SK-N-SH (cell line): ENCODE measurements at regions not wholly inside any gene's neighbourhood (a gene's known extent, or its start where the extent isn't known, plus 50 kb on each side); places are given as distances from the start of the nearest gene placed in this dataset.

Source experiments
- CTCF ChIA-PET: fragments of 300-600, 350-600 bp; formaldehyde crosslinking; extraction: SDS; loops from one replicate; lab custom pipeline; 2021; lab: Yijun Ruan, JAX
- POLR2A ChIA-PET: fragments of 350-600 bp; sonication (Branson Sonifier 250); formaldehyde crosslinking; extraction: SDS; loops from one replicate; lab custom pipeline; 2020; ENCODE audit warnings: antibody characterized with exemption, inconsistent platforms; lab: Yijun Ruan, JAX
- DNase-seq: peaks from one replicate; pipeline ENCODE4 v3.0.0; 2012
- H2AFZ ChIP-seq: fragments of 200-600 bp; sonication (generic); 2 replicates; pipeline ENCODE4 v1.8.1; 2016; ENCODE audit warnings: antibody characterized with exemption, mild to moderate bottlenecking, low read depth
- H3F3A ChIP-seq: fragments of 200-600 bp; sonication (generic); replicated peaks from 2 replicates; pipeline ENCODE3; 2016; ENCODE audit warnings: antibody characterized with exemption, mild to moderate bottlenecking; ENCODE audit not compliant: insufficient read depth
- H3K27ac ChIP-seq, 2 experiments: fragments of 200-500 bp in 1 of 2; fragments of 200-600 bp in 1 of 2; sonication (Bioruptor generic) in 1 of 2; sonication (generic), shearing (Covaris generic) in 1 of 2; 2 replicates each; pipeline versions ENCODE4 v1.5.1 to v1.6.1; 2014 to 2016; ENCODE audit warnings: low read depth in 2 of 2, inconsistent platforms in 1 of 2, low read length in 1 of 2, mild to moderate bottlenecking in 1 of 2, mixed read lengths in 1 of 2
- H3K27me3 ChIP-seq: fragments of 200-600 bp; sonication (generic), shearing (Covaris generic); 2 replicates; pipeline ENCODE4 v1.6.1; 2016; ENCODE audit warnings: mixed run types; ENCODE audit not compliant: insufficient read depth
- H3K36me3 ChIP-seq, 2 experiments: fragments of 200-500 bp in 1 of 2; fragments of 200-600 bp in 1 of 2; sonication (Bioruptor generic) in 1 of 2; sonication (generic) in 1 of 2; replicated peaks in 1 of 2; 2 replicates each; pipeline versions ENCODE3 to v1.5.1; 2014 to 2016; ENCODE audit warnings: low read length in 1 of 2, mild to moderate bottlenecking in 1 of 2; ENCODE audit not compliant: insufficient read depth in 2 of 2, control insufficient read depth in 1 of 2
- H3K4me1 ChIP-seq, 2 experiments: fragments of 200-500 bp in 1 of 2; fragments of 200-600 bp in 1 of 2; sonication (Bioruptor generic) in 1 of 2; sonication (generic), shearing (Covaris generic) in 1 of 2; 2 replicates each; pipeline versions ENCODE4 v1.5.1 to v1.6.1; 2014 to 2016; ENCODE audit warnings: low read depth in 1 of 2, low read length in 1 of 2, mixed run types in 1 of 2; ENCODE audit not compliant: insufficient read depth in 2 of 2, control insufficient read depth in 1 of 2
- H3K4me2 ChIP-seq: fragments of 200-600 bp; sonication (generic), shearing (Covaris generic); 2 replicates; pipeline ENCODE4 v1.6.1; 2017; ENCODE audit warnings: mixed run types
- H3K4me3 ChIP-seq, 2 experiments: fragments of 200-500 bp in 1 of 2; fragments of 200-600 bp in 1 of 2; sonication (Bioruptor generic) in 1 of 2; sonication (generic), shearing (Covaris generic) in 1 of 2; 2 replicates each; pipeline versions ENCODE4 v1.5.1 to v1.8.1; 2014 to 2016; ENCODE audit warnings: low read depth in 2 of 2, inconsistent platforms in 1 of 2, low read length in 1 of 2, mild to moderate bottlenecking in 1 of 2, mixed read lengths in 1 of 2, moderate library complexity in 1 of 2
- H3K79me2 ChIP-seq: fragments of 200-600 bp; sonication (generic); 2 replicates; pipeline ENCODE4 v1.8.1; 2017; ENCODE audit warnings: mild to moderate bottlenecking; ENCODE audit not compliant: insufficient read depth
- H3K9ac ChIP-seq: fragments of 200-600 bp; sonication (generic); 2 replicates; pipeline ENCODE4 v1.6.1; 2017; ENCODE audit warnings: mixed run types
- H3K9me2 ChIP-seq: fragments of 200-600 bp; sonication (generic); 2 replicates; pipeline ENCODE4 v1.6.1; 2017; ENCODE audit warnings: mixed run types
- H3K9me3 ChIP-seq: fragments of 200-600 bp; sonication (generic); 2 replicates; pipeline ENCODE4 v1.6.1; 2017; ENCODE audit warnings: mixed run types, mild to moderate bottlenecking, moderate library complexity
- H4K20me1 ChIP-seq: fragments of 200-600 bp; sonication (generic); 2 replicates; pipeline ENCODE4 v1.6.1; 2017; ENCODE audit warnings: mild to moderate bottlenecking, mixed run types; ENCODE audit not compliant: insufficient read depth
- EP300 ChIP-seq, 2 experiments: IDR thresholded peaks; 2 replicates each; pipeline versions ENCODE4 v1.4.0 to v1.6.1; 2012; ENCODE audit warnings: borderline replicate concordance in 1 of 2, low read depth in 1 of 2, low read length in 1 of 2
- FOXM1 ChIP-seq: IDR thresholded peaks from 2 replicates; pipeline ENCODE4 v1.4.0; 2012; ENCODE audit warnings: low read depth, mild to moderate bottlenecking
- GATA2 ChIP-seq: sonication (generic); formaldehyde crosslinking; IDR thresholded peaks from 2 replicates; pipeline ENCODE4 v1.5.0; 2020; ENCODE audit warnings: mild to moderate bottlenecking, missing genetic modification reagents
- JUND ChIP-seq: IDR thresholded peaks from 2 replicates; pipeline ENCODE4 v1.4.0; 2012
- MXI1 ChIP-seq: IDR thresholded peaks from 2 replicates; pipeline ENCODE4 v1.6.1; 2012; ENCODE audit warnings: mild to moderate bottlenecking, low read depth, low read length, improper control_type of control experiment
- NFIC ChIP-seq: IDR thresholded peaks from 2 replicates; pipeline ENCODE4 v1.4.0; 2012; ENCODE audit warnings: borderline replicate concordance
- POLR2AphosphoS5 ChIP-seq: IDR thresholded peaks from 2 replicates; pipeline ENCODE4 v1.6.1; 2012; ENCODE audit warnings: low read depth, low read length
- TCF12 ChIP-seq: IDR thresholded peaks from 2 replicates; pipeline ENCODE4 v1.4.0; 2012
- USF2 ChIP-seq: fragments of 150-350 bp; IDR thresholded peaks from 2 replicates; pipeline ENCODE4 v1.6.1; 2017; ENCODE audit warnings: antibody characterized with exemption, low read length, low read depth, borderline replicate concordance
- YY1 ChIP-seq: IDR thresholded peaks from 2 replicates; pipeline ENCODE4 v1.4.0; 2012; ENCODE audit warnings: low read depth, mild to moderate bottlenecking
- WGBS: methylation state at CpG from one replicate; pipeline ENCODE4 v1.1.6; 2017; ENCODE audit warnings: low lambda C conversion rate; 5-methylcytosine and 5-hydroxymethylcytosine counted together
- TF ChIP-seq, protein P1 (sequence below): IDR thresholded peaks from 2 replicates; pipeline ENCODE4 v1.4.0; 2012; ENCODE audit warnings: low read depth, borderline replicate concordance

DNA sequence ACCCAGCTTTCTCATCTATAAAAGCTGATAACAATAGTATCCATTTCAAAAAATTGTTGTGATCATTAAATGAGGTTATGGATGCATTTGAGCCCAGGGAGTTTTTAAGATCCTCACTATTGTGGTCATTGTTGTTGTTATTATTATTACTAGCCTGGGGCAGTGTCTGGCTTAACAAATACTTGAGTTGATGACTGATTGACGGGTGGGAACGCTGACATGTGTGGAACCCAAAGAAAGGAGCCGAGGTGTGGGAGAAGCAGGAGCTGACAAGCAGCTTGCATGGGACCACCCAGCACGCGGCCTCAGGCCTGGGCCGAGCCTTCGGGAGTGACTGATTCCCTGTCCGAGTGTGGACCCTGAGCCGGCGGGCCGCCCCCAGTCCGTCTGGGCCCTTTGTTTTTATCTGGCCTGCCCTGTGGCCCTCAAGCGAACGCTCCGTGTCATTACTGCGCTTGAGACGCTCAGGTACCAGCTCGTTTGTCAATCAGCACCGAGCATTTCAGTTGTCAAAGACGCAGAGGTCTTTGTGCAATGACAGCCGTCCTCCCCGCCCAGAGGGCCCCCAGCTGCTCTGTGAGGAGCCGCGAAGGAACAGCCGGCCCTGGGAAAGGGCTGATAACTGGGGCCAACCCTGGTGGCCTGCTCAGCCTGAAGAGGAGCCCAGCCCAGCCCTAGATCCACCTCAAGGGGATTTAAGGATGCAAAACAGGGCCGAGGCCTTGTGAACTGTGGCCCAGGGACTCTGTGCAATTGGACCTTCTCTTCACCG lies 132.9 kb upstream of the FOXF1 start:
- H3K27me3 ChIP-seq = 0 out of 2 replicates have a peak, but pooled peaks cover 4% of the 10 kb centered on the region
- no peak overlapping the region for H3K4me3 ChIP-seq
- H3K9me2 ChIP-seq = no peaks in the 10 kb centered on the region
- no peak overlapping the region for H2AFZ ChIP-seq
- no peak for DNase-seq
- H3K4me2 ChIP-seq = no peak overlapping the region
- H3K4me1 ChIP-seq = no peaks in the 10 kb centered on the region
- CTCF ChIA-PET = no interaction called here
- H4K20me1 ChIP-seq = no peaks in the 10 kb centered on the region
- TF ChIP-seq POLR2AphosphoS5 = no peak
- TF ChIP-seq TCF12 = no peak
- TF ChIP-seq GATA2 (CRISPR knock-in tag) = no peak
- no peak for TF ChIP-seq MXI1
- TF ChIP-seq, all 33 proteins: peak for 0
- Histone ChIP-seq H3F3A (no peaks in the 10 kb centered on the region), H3K36me3 (no peaks in the 10 kb centered on the region), H3K27ac (no peak overlapping the region), H3K9me3 (no peaks in the 10 kb centered on the region), H3K9ac (no peak overlapping the region), H3K79me2 (no peaks in the 10 kb centered on the region)
- 74% methylated on average over 20 of the region's 27 CpGs for WGBS
- POLR2A ChIA-PET = no interaction called here

GRCh38 chr16:86378128-86378527 lies 132.2 kb upstream of the FOXF1 start:
- Histone ChIP-seq H3K4me2 (no peak overlapping the region), H3K36me3 (no peaks in the 10 kb centered on the region), H2AFZ (no peak overlapping the region), H3K9me2 (no peaks in the 10 kb centered on the region), H3K4me3 (no peak overlapping the region), H3K27me3 (0 out of 2 replicates have a peak, but pooled peaks cover 4% of the 10 kb centered on the region), H3K79me2 (no peaks in the 10 kb centered on the region), H4K20me1 (no peaks in the 10 kb centered on the region), H3K4me1 (no peaks in the 10 kb centered on the region), H3F3A (no peaks in the 10 kb centered on the region), H3K9me3 (no peaks in the 10 kb centered on the region), H3K27ac (no peak overlapping the region), H3K9ac (no peak overlapping the region)
- ChIA-PET CTCF (no interaction called here), POLR2A (no interaction called here)
- DNase-seq = no peak
- 73% methylated on average over 9 of the region's 9 CpGs for WGBS
- TF ChIP-seq EP300 (IDR thresholded peaks at IDR 0.05; ENCODE audit: borderline replicate concordance in 1 of 2, low read depth in 1 of 2, low read length in 1 of 2) (no peak), YY1 (no peak), FOXM1 (no peak), USF2 (no peak), NFIC (no peak), JUND (no peak)
- TF ChIP-seq, protein P1, sequence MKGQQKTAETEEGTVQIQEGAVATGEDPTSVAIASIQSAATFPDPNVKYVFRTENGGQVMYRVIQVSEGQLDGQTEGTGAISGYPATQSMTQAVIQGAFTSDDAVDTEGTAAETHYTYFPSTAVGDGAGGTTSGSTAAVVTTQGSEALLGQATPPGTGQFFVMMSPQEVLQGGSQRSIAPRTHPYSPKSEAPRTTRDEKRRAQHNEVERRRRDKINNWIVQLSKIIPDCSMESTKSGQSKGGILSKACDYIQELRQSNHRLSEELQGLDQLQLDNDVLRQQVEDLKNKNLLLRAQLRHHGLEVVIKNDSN = no peak
